Colonic mucosa (tissue), 4 donors: ENCODE measurements at regions not wholly inside any gene's neighbourhood (a gene's known extent, or its start where the extent isn't known, plus 50 kb on each side); places are given as distances from the start of the nearest gene placed in this dataset.

Experiments used
- DNase-seq: peaks from one replicate; pipeline ENCODE4 v3.0.0-alpha.2; 2020
- H3K27ac ChIP-seq: fragments of 200-600 bp; one replicate; pipeline ENCODE4 v1.8.0; 2021
- H3K27me3 ChIP-seq: fragments of 200-600 bp; one replicate; pipeline ENCODE4 v1.8.0; 2021
- H3K36me3 ChIP-seq: fragments of 200-600 bp; one replicate; pipeline ENCODE4 v1.8.0; 2021
- H3K4me1 ChIP-seq: fragments of 200-600 bp; one replicate; pipeline ENCODE4 v1.8.0; 2021; ENCODE audit warnings: mild to moderate bottlenecking
- H3K4me3 ChIP-seq: fragments of 200-600 bp; one replicate; pipeline ENCODE4 v1.8.0; 2021
- H3K9ac ChIP-seq, 2 donors: one replicate each; pipeline ENCODE4 v1.7.0; 2013; ENCODE audit warnings: control low read depth in 2 of 2, low read depth in 2 of 2, low read length in 2 of 2
- H3K9me3 ChIP-seq: fragments of 200-600 bp; one replicate; pipeline ENCODE4 v1.8.0; 2021
- CTCF ChIP-seq: fragments of 200-600 bp; IDR thresholded peaks from one replicate; pipeline ENCODE4 v1.8.0; 2022; ENCODE audit warnings: antibody characterized with exemption, mild to moderate bottlenecking
- intact Hi-C: fragments of 100-400 bp; cut with DNase I; formaldehyde crosslinking; loops from one replicate; pipeline ENCODE4 v1.14.1; 2022
- donor health status: healthy.
- donor health status: DM: no; HTN: no; CAD: no.
- donor health status: DM: no; HTN: no; CAD: no.

GRCh38 chr11:44507896-44508445 lies 57.5 kb upstream of the CD82 start:
- intact Hi-C loops, result no loop called here
- no peaks in the 10 kb centered on the region for H3K27me3 ChIP-seq
- no peak for DNase-seq
- no peaks in the 10 kb centered on the region for H3K4me1 ChIP-seq
- no peak overlapping the region for H3K4me3 ChIP-seq
- no peaks in the 10 kb centered on the region for H3K36me3 ChIP-seq
- no peaks in the 10 kb centered on the region for H3K9me3 ChIP-seq
- H3K27ac ChIP-seq, result no peak overlapping the region
- no peak for TF ChIP-seq CTCF
- H3K9ac ChIP-seq, result no peak overlapping the region

GRCh38 chr11:44509296-44509695 lies 56.2 kb upstream of the CD82 start:
- H3K27ac ChIP-seq, result no peak overlapping the region
- no peaks in the 10 kb centered on the region for H3K36me3 ChIP-seq
- H3K9me3 ChIP-seq, result no peaks in the 10 kb centered on the region
- H3K4me1 ChIP-seq, result no peaks in the 10 kb centered on the region
- H3K9ac ChIP-seq, result no peak overlapping the region
- H3K27me3 ChIP-seq, result no peaks in the 10 kb centered on the region
- intact Hi-C loops, result no loop called here
- no peak overlapping the region for H3K4me3 ChIP-seq
- DNase-seq, result no peak
- no peak for TF ChIP-seq CTCF

- Histone ChIP-seq H3K27ac (no peak overlapping the region), H3K27me3 (no peaks in the 10 kb centered on the region), H3K36me3 (no peaks in the 10 kb centered on the region), H3K4me3 (no peak overlapping the region), H3K9me3 (no peaks in the 10 kb centered on the region), H3K4me1 (no peaks in the 10 kb centered on the region), H3K9ac (no peak overlapping the region)
- intact Hi-C loops, result no loop called here
- no peak for TF ChIP-seq CTCF
- no peak for DNase-seq
Measured at GRCh38 chr11:44510372-44510771, 55.1 kb upstream of the CD82 start.

- no peaks in the 10 kb centered on the region for H3K9me3 ChIP-seq
- H3K36me3 ChIP-seq, result no peaks in the 10 kb centered on the region
- no peak overlapping the region for H3K27ac ChIP-seq
- H3K4me3 ChIP-seq, result no peak overlapping the region
- no peak for TF ChIP-seq CTCF
- DNase-seq, result no peak
- no peak overlapping the region for H3K9ac ChIP-seq
- no peaks in the 10 kb centered on the region for H3K4me1 ChIP-seq
- no peaks in the 10 kb centered on the region for H3K27me3 ChIP-seq
- intact Hi-C loops, result no loop called here
Measured at GRCh38 chr11:44512818-44513217, 52.6 kb upstream of the CD82 start.

- no peaks in the 10 kb centered on the region for H3K36me3 ChIP-seq
- H3K9ac ChIP-seq, result no peak overlapping the region
- no peaks in the 10 kb centered on the region for H3K4me1 ChIP-seq
- no peak for TF ChIP-seq CTCF
- DNase-seq, result no peak
- intact Hi-C loops, result no loop called here
- H3K4me3 ChIP-seq, result no peak overlapping the region
- H3K27ac ChIP-seq, result no peak overlapping the region
- H3K27me3 ChIP-seq, result no peaks in the 10 kb centered on the region
- H3K9me3 ChIP-seq, result no peaks in the 10 kb centered on the region
Measured at GRCh38 chr11:44515048-44515447, 50.4 kb upstream of the CD82 start.
